BLaER1 (cell line): ENCODE measurements at regions not wholly inside any gene's neighbourhood (a gene's known extent, or its start where the extent isn't known, plus 50 kb on each side); places are given as distances from the start of the nearest gene placed in this dataset.

Experiments
- H3K27ac ChIP-seq: shearing (Covaris generic); formaldehyde crosslinking; 2 replicates; pipeline ENCODE4 v1.8.1; 2022
- H3K27me3 ChIP-seq: shearing (Covaris generic); formaldehyde crosslinking; 2 replicates; pipeline ENCODE4 v1.8.1; 2022
- H3K36me3 ChIP-seq: shearing (Covaris generic); formaldehyde crosslinking; 2 replicates; pipeline ENCODE4 v1.8.1; 2022
- H3K4me1 ChIP-seq: shearing (Covaris generic); formaldehyde crosslinking; 2 replicates; pipeline ENCODE4 v1.8.1; 2022
- H3K4me2 ChIP-seq: shearing (Covaris generic); formaldehyde crosslinking; 2 replicates; pipeline ENCODE4 v1.8.1; 2022
- H3K4me3 ChIP-seq: shearing (Covaris generic); formaldehyde crosslinking; 2 replicates; pipeline ENCODE4 v1.8.1; 2022
- H3K9ac ChIP-seq: shearing (Covaris generic); formaldehyde crosslinking; 2 replicates; pipeline ENCODE4 v1.8.1; 2022
- H3K9me3 ChIP-seq: shearing (Covaris generic); formaldehyde crosslinking; 2 replicates; pipeline ENCODE4 v1.8.1; 2022
- H4K20me1 ChIP-seq: shearing (Covaris generic); formaldehyde crosslinking; 2 replicates; pipeline ENCODE4 v1.8.1; 2022
- Cebpa-rat ChIP-seq: shearing (Covaris generic); IDR thresholded peaks from 2 replicates; pipeline ENCODE4 v1.8.1; 2022

GRCh38 chr1:79074975-79075374, 68.4 kb upstream of the ADGRL4 start:
- Histone ChIP-seq H3K4me1 (peaks cover 7% of the 10 kb centered on the region), H3K9me3 (peaks cover 8% of the 10 kb centered on the region), H3K4me2 (no peak overlapping the region), H3K9ac (no peak overlapping the region), H3K4me3 (no peak overlapping the region), H3K36me3 (no peaks in the 10 kb centered on the region), H3K27ac (no peak overlapping the region), H4K20me1 (no peaks in the 10 kb centered on the region), H3K27me3 (no peaks in the 10 kb centered on the region)
- TF ChIP-seq Cebpa-rat = no peak

DNA sequence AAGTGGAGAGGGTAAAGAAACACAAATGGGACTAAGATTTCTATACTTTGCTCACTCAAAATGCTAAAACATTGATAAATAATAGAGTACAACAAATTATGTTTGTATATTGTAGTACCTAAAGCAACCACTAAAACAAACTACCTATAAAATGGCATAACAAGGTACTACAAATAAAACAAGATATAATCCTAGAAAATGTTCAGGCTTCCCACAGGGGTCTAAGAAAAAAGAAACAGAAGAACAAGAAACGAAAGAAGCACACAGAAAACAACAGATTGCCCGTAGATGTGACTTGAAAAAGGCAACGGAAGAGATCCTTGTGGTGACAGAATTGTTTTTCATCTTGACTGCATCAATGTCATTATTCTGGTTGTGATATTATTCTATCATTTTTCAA, 63.3 kb upstream of the ADGRL4 start:
- Histone ChIP-seq H3K9ac (no peak overlapping the region), H3K27ac (no peak overlapping the region), H3K27me3 (no peaks in the 10 kb centered on the region), H3K4me1 (no peaks in the 10 kb centered on the region), H4K20me1 (no peaks in the 10 kb centered on the region), H3K36me3 (no peaks in the 10 kb centered on the region), H3K4me2 (no peak overlapping the region), H3K9me3 (no peaks in the 10 kb centered on the region), H3K4me3 (no peak overlapping the region)
- no peak for TF ChIP-seq Cebpa-rat

GRCh38 chr1:79059341-79059740, 52.8 kb upstream of the ADGRL4 start:
- H3K4me1 ChIP-seq = no peaks in the 10 kb centered on the region
- H3K27ac ChIP-seq = no peak overlapping the region
- no peaks in the 10 kb centered on the region for H3K27me3 ChIP-seq
- peaks cover 8% of the 10 kb centered on the region; the same call in 1 of the 2 replicates for H3K9me3 ChIP-seq
- TF ChIP-seq Cebpa-rat = no peak
- H3K4me2 ChIP-seq = no peak overlapping the region
- no peaks in the 10 kb centered on the region for H4K20me1 ChIP-seq
- no peak overlapping the region for H3K4me3 ChIP-seq
- no peak overlapping the region for H3K9ac ChIP-seq
- no peaks in the 10 kb centered on the region for H3K36me3 ChIP-seq
